ENCODE measurements at regions not wholly inside any gene's neighbourhood (a gene's known extent, or its start where the extent isn't known, plus 50 kb on each side); places are given as distances from the start of the nearest gene placed in this dataset.

DNA sequence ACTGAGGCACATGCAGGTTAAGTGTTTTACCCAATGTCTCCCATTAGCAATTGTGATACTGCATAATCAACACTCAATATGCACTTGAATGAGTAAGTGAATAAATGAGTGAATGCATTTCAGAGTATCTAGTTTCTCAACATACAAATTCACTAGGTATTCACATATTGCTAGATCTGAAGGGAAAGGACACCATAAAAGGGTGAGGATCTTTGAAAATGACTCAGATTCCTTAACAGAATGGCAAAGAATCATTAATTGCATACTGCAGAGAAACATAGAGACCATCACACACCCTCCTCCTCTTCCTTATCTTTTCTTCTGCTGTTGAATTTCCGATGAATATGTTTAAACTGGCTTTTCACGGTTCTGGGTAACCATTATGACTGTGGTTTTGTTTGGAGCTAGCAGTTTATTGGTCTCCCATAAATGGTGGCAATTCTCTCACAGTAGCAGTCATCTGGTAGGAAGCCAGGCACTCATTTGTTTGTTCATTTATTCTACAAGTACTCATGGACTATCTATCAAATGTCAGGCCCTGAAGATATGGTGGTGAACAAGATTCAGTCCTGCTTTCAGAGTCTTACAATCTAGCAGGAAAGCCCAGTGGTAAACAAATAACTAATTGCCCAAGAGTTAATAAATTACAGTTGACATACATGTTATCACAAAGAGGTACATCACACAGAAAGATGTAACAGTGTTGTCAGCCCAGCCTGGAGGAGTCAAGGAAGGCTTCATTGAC is 70.2 kb downstream of the LLPH start:
- Histone ChIP-seq H3K36me3 (replicated peaks in 1 of 2; ENCODE audit: control insufficient read depth in 1 of 2, insufficient read depth in 2 of 2, low read length in 2 of 2) (no peaks in the 10 kb centered on the region), H3K9me3 (ENCODE audit: low read length) (no peaks in the 10 kb centered on the region), H3K9ac (ENCODE audit: insufficient read depth, low read depth, low read length) (no peak overlapping the region), H4K20me1 (ENCODE audit: insufficient read depth, low read length) (no peaks in the 10 kb centered on the region), H3K4me2 (ENCODE audit: low read depth, low read length) (no peak overlapping the region), H3K27ac (ENCODE audit: extremely low read length, insufficient read depth, low read length) (no peak overlapping the region), H3K27me3 (ENCODE audit: control insufficient read depth in 1 of 2, insufficient read depth in 2 of 2, low read length in 2 of 2) (no peaks in the 10 kb centered on the region), H3K79me2 (ENCODE audit: insufficient read depth, low read length) (no peaks in the 10 kb centered on the region), H3K4me3 (replicated peaks in 1 of 3; ENCODE audit: insufficient read depth in 1 of 3, low read depth in 2 of 3, low read length in 3 of 3) (no peak overlapping the region), H2AFZ (ENCODE audit: low read length) (no peak overlapping the region), H3K4me1 (ENCODE audit: insufficient read depth, low read length) (peaks cover 34% of the 10 kb centered on the region)
- CTCF ChIA-PET (ENCODE audit: low intra/inter-chr PET ratio, low total read pairs) = no interaction called here
- intact Hi-C loops (cut with micrococcal nuclease; ENCODE audit: unreplicated experiment) (loop anchor here (10.0 kb wide), 1 partner anchor 56 kb away; no protein-coding TSS in a partner anchor), in situ Hi-C loops (cut with HindIII; ENCODE audit: extremely low pct_ligation_motif_present, low pct_unique_long_range_greater_than_20kb) (no loop called here)
- BruUV-seq (replicated peaks) = no TSS peak
- POLR2A ChIA-PET = no interaction called here
- WGBS (ENCODE audit: low lambda C conversion rate) = 88% methylated on average over 2 of the region's 2 CpGs
- DNase-seq (ENCODE audit: low spot score) (no peak), FAIRE-seq (no peak), ATAC-seq (no peak)
- TF ChIP-seq GTF2F1 (IDR thresholded peaks at IDR 0.05; ENCODE audit: low read length) = no peak
- TF ChIP-seq, protein P1, sequence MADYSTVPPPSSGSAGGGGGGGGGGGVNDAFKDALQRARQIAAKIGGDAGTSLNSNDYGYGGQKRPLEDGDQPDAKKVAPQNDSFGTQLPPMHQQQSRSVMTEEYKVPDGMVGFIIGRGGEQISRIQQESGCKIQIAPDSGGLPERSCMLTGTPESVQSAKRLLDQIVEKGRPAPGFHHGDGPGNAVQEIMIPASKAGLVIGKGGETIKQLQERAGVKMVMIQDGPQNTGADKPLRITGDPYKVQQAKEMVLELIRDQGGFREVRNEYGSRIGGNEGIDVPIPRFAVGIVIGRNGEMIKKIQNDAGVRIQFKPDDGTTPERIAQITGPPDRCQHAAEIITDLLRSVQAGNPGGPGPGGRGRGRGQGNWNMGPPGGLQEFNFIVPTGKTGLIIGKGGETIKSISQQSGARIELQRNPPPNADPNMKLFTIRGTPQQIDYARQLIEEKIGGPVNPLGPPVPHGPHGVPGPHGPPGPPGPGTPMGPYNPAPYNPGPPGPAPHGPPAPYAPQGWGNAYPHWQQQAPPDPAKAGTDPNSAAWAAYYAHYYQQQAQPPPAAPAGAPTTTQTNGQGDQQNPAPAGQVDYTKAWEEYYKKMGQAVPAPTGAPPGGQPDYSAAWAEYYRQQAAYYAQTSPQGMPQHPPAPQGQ (CRISPR knock-in tag; IDR thresholded peaks at IDR 0.05; ENCODE audit: borderline replicate concordance) = no peak
- TF ChIP-seq SRY (CRISPR knock-in tag; IDR thresholded peaks at IDR 0.05) = no peak
- no peak for TF ChIP-seq ZZZ3 (CRISPR knock-in tag; IDR thresholded peaks at IDR 0.05; ENCODE audit: borderline replicate concordance)
- TF ChIP-seq MATR3 (CRISPR knock-in tag; IDR thresholded peaks at IDR 0.05) = no peak
- TF ChIP-seq, protein P2, sequence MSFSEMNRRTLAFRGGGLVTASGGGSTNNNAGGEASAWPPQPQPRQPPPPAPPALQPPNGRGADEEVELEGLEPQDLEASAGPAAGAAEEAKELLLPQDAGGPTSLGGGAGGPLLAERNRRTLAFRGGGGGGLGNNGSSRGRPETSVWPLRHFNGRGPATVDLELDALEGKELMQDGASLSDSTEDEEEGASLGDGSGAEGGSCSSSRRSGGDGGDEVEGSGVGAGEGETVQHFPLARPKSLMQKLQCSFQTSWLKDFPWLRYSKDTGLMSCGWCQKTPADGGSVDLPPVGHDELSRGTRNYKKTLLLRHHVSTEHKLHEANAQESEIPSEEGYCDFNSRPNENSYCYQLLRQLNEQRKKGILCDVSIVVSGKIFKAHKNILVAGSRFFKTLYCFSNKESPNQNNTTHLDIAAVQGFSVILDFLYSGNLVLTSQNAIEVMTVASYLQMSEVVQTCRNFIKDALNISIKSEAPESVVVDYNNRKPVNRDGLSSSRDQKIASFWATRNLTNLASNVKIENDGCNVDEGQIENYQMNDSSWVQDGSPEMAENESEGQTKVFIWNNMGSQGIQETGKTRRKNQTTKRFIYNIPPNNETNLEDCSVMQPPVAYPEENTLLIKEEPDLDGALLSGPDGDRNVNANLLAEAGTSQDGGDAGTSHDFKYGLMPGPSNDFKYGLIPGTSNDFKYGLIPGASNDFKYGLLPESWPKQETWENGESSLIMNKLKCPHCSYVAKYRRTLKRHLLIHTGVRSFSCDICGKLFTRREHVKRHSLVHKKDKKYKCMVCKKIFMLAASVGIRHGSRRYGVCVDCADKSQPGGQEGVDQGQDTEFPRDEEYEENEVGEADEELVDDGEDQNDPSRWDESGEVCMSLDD (CRISPR knock-in tag; IDR thresholded peaks at IDR 0.05; ENCODE audit: borderline replicate concordance) = no peak
- TF ChIP-seq IKZF4 (CRISPR knock-in tag; IDR thresholded peaks at IDR 0.05; ENCODE audit: borderline replicate concordance, low read depth, not compliant biosample characterization) = no peak
- TF ChIP-seq, protein P3, sequence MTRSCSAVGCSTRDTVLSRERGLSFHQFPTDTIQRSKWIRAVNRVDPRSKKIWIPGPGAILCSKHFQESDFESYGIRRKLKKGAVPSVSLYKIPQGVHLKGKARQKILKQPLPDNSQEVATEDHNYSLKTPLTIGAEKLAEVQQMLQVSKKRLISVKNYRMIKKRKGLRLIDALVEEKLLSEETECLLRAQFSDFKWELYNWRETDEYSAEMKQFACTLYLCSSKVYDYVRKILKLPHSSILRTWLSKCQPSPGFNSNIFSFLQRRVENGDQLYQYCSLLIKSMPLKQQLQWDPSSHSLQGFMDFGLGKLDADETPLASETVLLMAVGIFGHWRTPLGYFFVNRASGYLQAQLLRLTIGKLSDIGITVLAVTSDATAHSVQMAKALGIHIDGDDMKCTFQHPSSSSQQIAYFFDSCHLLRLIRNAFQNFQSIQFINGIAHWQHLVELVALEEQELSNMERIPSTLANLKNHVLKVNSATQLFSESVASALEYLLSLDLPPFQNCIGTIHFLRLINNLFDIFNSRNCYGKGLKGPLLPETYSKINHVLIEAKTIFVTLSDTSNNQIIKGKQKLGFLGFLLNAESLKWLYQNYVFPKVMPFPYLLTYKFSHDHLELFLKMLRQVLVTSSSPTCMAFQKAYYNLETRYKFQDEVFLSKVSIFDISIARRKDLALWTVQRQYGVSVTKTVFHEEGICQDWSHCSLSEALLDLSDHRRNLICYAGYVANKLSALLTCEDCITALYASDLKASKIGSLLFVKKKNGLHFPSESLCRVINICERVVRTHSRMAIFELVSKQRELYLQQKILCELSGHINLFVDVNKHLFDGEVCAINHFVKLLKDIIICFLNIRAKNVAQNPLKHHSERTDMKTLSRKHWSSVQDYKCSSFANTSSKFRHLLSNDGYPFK (CRISPR knock-in tag; IDR thresholded peaks at IDR 0.05; ENCODE audit: borderline replicate concordance) = no peak
- TF ChIP-seq ZIK1 (CRISPR knock-in tag; IDR thresholded peaks at IDR 0.05; ENCODE audit: borderline replicate concordance, low read depth) = no peak
- no peak for TF ChIP-seq STAG1 (CRISPR knock-in tag; IDR thresholded peaks at IDR 0.05)

All from HepG2 (cell line).